ENCODE measurements at regions not wholly inside any gene's neighbourhood (a gene's known extent, or its start where the extent isn't known, plus 50 kb on each side); places are given as distances from the start of the nearest gene placed in this dataset.

- TF ChIP-seq CTCF (IDR thresholded peaks at IDR 0.05) (no peak), POLR2A (IDR thresholded peaks at IDR 0.05) (no peak)
Measured at GRCh38 chr4:90030953-90031352, 96.2 kb upstream of the CCSER1 start.
